Peyer's patch (tissue), 4 donors: ENCODE measurements at regions not wholly inside any gene's neighbourhood (a gene's known extent, or its start where the extent isn't known, plus 50 kb on each side); places are given as distances from the start of the nearest gene placed in this dataset.

Experiments
- POLR2A ChIP-seq, 2 donors: fragments of 450-650 bp; IDR thresholded peaks; one replicate each; pipeline ENCODE4 v1.5.1; 2017; ENCODE audit warnings: antibody characterized with exemption in 2 of 2, mild to moderate bottlenecking in 2 of 2, moderate library complexity in 2 of 2
- TF ChIP-seq, protein P1 (sequence below), 6 experiments: fragments of 450-650 bp in 4 of 6; fragments of 200-600 bp in 2 of 6; sonication (generic) in 1 of 6; IDR thresholded peaks; one replicate each; pipeline ENCODE4 v1.5.1; 2017 to 2019; ENCODE audit warnings: antibody characterized with exemption in 6 of 6, mild to moderate bottlenecking in 3 of 6, moderate library complexity in 1 of 6

DNA sequence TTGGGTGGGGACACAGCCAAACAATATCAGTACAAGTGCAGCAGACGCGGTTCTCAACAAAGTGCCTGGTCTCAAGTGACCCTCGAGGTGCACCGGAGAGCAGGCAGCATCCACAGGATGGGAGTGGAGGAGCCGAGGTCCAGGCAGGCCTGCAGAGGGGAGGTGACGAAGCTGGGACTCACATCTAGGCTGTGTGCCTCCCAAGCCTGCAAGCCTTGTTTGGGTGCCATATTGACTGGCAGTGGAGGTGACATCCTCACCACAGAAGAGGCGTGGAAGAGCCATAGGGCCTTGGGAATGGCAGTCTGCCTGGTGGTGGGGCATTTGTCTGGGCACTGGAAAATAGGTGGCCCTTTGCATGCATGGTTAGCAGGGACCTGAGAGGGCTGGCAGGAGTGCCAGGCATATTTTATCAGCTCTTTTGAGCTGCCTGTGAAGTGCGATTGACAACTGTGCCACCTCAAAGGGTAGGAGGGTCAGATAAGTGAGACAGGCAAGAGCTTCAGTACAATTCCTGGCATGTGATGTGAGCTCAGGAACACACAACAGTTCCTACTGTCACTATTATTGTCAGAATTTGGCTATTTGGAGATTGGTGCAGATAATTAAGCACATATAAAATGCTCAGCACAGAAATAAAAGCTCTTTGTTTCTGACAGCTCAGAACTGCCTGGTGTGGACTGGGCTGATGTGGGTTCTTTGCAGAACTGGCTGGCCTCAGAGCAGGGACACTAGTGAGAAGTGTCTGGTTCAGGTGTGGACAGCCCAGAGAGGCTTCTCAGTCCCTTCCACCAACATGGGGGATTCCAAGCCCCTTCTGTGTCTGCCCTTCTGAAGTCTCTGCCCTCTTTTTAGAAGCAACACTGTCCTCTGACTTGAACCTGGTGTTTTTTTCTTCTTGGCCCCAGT is 347.6 kb upstream of the AJAP1 start:
- TF ChIP-seq, protein P1, sequence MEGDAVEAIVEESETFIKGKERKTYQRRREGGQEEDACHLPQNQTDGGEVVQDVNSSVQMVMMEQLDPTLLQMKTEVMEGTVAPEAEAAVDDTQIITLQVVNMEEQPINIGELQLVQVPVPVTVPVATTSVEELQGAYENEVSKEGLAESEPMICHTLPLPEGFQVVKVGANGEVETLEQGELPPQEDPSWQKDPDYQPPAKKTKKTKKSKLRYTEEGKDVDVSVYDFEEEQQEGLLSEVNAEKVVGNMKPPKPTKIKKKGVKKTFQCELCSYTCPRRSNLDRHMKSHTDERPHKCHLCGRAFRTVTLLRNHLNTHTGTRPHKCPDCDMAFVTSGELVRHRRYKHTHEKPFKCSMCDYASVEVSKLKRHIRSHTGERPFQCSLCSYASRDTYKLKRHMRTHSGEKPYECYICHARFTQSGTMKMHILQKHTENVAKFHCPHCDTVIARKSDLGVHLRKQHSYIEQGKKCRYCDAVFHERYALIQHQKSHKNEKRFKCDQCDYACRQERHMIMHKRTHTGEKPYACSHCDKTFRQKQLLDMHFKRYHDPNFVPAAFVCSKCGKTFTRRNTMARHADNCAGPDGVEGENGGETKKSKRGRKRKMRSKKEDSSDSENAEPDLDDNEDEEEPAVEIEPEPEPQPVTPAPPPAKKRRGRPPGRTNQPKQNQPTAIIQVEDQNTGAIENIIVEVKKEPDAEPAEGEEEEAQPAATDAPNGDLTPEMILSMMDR (IDR thresholded peaks at IDR 0.05) = no peak
- TF ChIP-seq POLR2A (IDR thresholded peaks at IDR 0.05) = no peak
